Cardiac fibroblast (primary cell): ENCODE measurements at regions not wholly inside any gene's neighbourhood (a gene's known extent, or its start where the extent isn't known, plus 50 kb on each side); places are given as distances from the start of the nearest gene placed in this dataset.

Experiments
- DNase-seq, 2 donors: peaks; one replicate each; pipeline versions ENCODE4 v3.0.0 to v3.0.0-alpha.2; 2010; ENCODE audit warnings: low read depth in 2 of 2
- H3K4me3 ChIP-seq, 2 donors: replicated peaks in 1 of 2; 1 replicate in 1 of 2; 2 replicates in 1 of 2; pipeline ENCODE4 v1.5.1; 2011; ENCODE audit warnings: low read depth in 2 of 2, low read length in 2 of 2, mild to moderate bottlenecking in 2 of 2, moderate library complexity in 1 of 2
- CTCF ChIP-seq: IDR thresholded peaks from one replicate; pipeline ENCODE4 v1.5.1; 2011; ENCODE audit warnings: low read depth, mild to moderate bottlenecking, low read length, inconsistent platforms

GRCh38 chr1:42005530-42005929 is 86.8 kb upstream of the HIVEP3 start:
- H3K4me3 ChIP-seq, result no peak overlapping the region
- DNase-seq, result no peak
- no peak for TF ChIP-seq CTCF

- no peak overlapping the region for H3K4me3 ChIP-seq
- no peak for DNase-seq
- TF ChIP-seq CTCF, result no peak
Measured at GRCh38 chr1:42004860-42005259, 86.1 kb upstream of the HIVEP3 start.

GRCh38 chr1:42004322-42004721 is 85.6 kb upstream of the HIVEP3 start:
- DNase-seq, result no peak
- no peak for TF ChIP-seq CTCF
- H3K4me3 ChIP-seq, result no peak overlapping the region

GRCh38 chr1:42003433-42003832 is 84.7 kb upstream of the HIVEP3 start:
- no peak for TF ChIP-seq CTCF
- no peak overlapping the region for H3K4me3 ChIP-seq
- peak in 1 of 2 donors; percentile 22 for DNase-seq

GRCh38 chr1:42002220-42002619 is 83.5 kb upstream of the HIVEP3 start:
- no peak for DNase-seq
- no peak overlapping the region for H3K4me3 ChIP-seq
- no peak for TF ChIP-seq CTCF

GRCh38 chr1:42000766-42001165 is 82.0 kb upstream of the HIVEP3 start:
- H3K4me3 ChIP-seq, result no peak overlapping the region
- no peak for DNase-seq

More at GRCh38 chr1:42000766-42001165, 82.0 kb upstream of the HIVEP3 start:
- TF ChIP-seq CTCF, result no peak
